Epidermal melanocyte (primary cell): ENCODE measurements at regions not wholly inside any gene's neighbourhood (a gene's known extent, or its start where the extent isn't known, plus 50 kb on each side); places are given as distances from the start of the nearest gene placed in this dataset.
"Not testable (repeated sequence)": the region's sequence is repeated elsewhere in the genome, so short reads cannot be mapped to it uniquely, and the experiment has no call there.

Source experiments
- DNase-seq: peaks from one replicate; pipeline ENCODE4 v3.0.0; 2011; ENCODE audit warnings: low spot score; ENCODE audit not compliant: insufficient read length

- no peak for DNase-seq
These were observed 788.4 kb upstream of the PRR20A start for GRCh38 chr13:56352361-56352760.

DNA sequence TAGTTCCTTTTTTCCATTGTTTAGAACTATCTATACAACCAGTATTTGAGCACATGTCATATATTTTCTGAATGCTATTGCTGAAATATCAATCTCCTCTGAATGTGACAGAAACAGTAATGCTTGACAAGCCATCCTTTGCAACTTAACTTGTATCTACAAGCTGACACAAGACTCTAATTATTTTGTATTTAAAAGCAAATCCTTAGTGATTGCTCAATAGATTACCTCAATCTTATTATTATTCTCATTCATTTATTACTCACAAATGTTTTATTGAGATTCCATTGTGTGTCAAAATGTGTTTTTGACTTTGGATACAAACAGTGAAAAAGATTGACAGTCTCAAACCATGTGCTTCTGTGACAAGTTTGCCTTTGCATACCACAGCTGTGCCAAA, 787.8 kb upstream of the PRR20A start:
- DNase-seq, result no peak

GRCh38 chr13:56356690-56357089, 784.0 kb upstream of the PRR20A start:
- no peak for DNase-seq

- DNase-seq, result no peak
These were observed 762.2 kb upstream of the PRR20A start for GRCh38 chr13:56378566-56378965.

- DNase-seq, result no peak
These were observed 747.2 kb upstream of the PRR20A start for GRCh38 chr13:56393549-56393948.

DNA sequence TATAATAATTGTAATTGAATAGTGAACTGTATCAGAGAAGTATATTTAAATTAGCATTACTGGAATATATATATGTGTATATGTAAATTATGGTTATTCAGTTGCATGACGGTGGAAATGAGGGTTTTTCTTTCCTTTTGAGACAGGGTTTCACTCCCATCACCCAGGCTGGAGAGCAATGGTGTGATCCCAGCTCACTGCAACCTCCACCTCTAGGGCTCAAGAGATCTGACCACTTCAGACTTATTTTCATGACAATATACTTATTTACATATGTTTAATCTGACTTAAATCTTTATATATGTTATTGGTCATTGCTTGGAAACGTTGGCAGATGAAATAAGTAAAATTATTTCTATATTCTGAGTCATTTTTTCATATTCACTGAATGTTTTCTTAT, 744.4 kb upstream of the PRR20A start:
- DNase-seq, result no peak

DNA sequence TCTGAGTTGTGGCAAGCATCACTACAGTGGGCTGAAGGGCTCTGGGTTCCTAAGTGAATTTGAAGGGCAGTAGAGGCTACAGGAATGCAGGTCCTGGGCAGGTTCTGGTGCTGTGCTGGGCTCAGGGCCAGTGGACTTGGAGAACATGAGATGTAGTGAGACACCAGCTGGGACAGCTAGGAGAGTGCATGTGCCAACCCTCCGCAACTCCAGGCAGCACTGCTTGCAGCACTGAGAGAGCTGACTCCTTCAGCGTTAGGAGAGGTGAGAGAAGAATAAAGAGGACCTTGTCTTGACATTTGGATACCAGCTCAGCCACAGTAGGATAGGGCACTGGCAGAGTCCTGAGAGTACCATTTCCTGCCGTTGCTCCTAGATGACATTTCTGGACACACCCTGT, 739.9 kb upstream of the PRR20A start:
- DNase-seq, result no peak

DNA sequence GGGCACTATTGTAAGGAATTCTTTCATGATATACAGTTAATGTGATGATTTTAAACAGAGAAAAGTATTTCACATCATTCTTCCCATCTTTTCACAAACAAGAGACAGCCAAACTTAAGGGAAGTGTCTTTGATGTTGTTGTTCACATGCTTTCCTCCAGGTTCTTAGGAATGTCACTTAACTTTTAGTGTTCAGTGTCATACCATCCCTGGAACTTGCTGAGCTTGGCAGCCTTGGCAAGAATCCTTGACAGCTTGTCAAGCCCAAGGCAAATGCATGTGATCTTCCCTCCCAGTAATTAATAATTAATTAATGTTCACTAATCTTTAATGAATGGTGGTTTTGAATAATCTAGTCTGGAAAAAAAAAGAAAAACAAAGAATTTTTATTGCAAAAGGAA, 727.9 kb upstream of the PRR20A start:
- DNase-seq, result no peak

DNA sequence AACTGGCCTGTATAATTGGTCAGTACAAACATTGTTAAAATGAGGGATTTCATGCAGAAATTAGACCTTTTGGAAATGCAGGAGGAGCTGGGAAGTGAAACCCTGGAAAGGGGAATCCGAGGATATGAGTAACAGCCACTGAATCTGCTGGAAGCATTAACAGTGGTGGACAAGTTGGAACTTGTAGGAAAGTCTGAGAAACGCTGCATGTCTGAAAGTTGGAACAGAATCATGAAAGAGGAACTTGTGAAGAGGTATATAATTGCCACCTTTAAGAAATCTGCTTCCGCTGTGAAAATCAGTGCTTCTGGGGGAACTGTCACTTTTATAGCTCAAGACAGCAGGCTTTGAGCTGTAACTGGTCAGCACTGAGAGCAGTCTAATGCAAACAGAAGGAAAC, 716.5 kb upstream of the PRR20A start:
- no peak for DNase-seq

GRCh38 chr13:56457535-56458190, 683.1 kb upstream of the PRR20A start:
- DNase-seq, result no peak

GRCh38 chr13:56459286-56459685, 681.4 kb upstream of the PRR20A start:
- no peak for DNase-seq

DNA sequence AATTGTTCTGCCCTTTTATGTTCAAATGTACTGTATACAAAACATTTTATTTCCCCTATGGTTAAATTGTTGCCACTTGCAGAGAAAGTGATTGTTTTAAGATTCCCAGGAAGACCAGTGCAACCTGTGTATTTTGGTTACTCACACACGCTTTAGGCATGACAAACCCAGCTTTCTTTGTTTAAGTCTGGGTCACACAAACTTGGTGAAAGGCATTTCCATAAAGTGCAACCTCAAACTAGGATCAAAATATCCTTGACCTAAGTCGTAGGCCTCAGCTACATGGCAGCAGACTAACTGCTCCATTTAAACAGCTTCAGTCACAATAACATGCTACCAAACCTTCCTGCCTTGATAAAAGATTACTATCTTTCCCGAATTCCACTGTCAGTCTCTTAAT, 639.0 kb upstream of the PRR20A start:
- no peak for DNase-seq

GRCh38 chr13:56510836-56511235, 629.9 kb upstream of the PRR20A start:
- DNase-seq, result no peak

- DNase-seq, result not testable (repeated sequence)
These were observed 628.4 kb upstream of the PRR20A start for GRCh38 chr13:56512336-56512735.

GRCh38 chr13:56515441-56515840, 625.3 kb upstream of the PRR20A start:
- no peak for DNase-seq

- no peak for DNase-seq
These were observed 612.5 kb upstream of the PRR20A start for GRCh38 chr13:56528040-56528790.

DNA sequence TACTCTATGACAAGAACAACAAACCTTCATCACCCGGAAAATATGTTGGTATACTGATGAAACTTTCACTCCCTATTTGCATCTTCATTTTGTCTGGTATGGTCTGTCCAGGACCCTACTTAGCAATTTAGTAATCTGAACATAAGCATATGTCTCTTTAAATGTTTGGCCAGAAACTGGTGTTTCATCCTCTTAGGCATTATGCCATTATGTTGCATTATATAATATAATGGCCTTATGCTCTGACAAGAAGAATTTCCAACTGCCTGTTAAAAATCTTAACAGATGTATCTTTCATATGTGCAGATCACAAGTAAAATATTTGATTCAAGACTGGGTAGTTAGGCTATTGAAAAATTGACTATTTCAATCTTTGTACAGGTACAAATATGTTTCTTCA, 610.6 kb upstream of the PRR20A start:
- DNase-seq, result no peak

DNA sequence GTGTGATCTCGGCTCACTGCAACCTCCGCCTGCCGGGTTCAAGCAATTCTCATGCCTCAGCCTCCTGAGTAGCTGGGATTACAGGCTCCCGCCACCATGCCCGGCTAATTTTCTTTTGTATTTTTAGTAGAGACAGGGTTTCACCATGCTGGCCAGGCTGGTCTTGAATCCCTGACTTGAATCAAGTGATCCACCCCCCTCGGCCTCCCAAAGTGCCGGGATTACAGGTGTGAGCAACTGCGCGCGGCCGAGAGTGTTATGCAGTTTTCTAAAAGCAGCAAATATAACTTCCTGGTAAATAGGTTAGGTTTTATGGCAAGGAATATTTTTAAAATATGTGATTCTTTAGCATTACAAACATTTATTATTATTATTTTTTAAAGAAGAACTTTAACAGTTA, 592.8 kb upstream of the PRR20A start:
- DNase-seq, result not testable (repeated sequence)

DNA sequence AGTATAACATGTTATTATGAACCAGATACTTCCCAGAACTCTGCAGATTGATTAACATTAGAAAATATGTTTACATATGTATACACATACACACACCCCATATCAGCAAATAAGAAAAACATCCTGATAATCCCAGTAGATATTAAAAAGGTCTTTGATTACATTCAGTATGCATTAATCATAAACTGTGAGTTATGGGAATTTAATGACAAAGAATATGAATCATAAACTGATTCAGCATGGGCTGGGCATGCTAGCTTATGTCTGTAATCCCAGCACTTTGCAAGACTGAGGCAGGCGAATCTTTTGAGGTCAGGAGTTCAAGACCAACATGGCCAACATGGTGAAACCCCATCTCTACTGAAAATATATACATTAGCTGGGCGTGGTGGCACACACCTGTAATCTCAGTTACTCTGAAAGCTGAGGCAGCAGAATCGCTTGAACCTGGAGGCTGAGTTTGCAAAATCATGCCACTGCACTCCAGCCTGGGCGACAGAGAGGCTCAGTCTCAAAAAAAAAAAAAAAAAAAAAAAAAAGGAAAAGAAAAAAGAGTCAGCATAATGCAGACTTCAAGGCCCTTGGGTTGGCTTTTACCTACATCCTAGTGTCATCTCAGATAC, 581.9 kb upstream of the PRR20A start:
- no peak for DNase-seq

DNA sequence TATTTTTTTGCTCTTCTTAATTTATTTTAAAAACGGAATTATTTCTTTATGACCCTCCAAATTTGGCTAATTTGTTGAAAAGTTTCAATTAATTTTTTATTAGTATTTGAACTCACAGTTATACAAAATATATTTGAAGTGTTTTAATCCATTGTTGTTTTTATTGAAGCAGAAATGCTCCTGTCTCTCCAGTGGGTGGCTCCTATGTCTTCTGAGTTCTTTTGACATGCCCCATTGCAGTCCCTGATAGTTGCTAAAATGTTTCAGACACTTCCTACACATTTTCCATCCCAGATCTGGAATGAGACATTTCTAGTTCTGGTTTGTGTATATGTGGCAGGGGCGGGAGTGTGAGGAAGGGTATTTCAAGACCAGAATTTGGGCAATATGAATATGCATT, 579.4 kb upstream of the PRR20A start:
- DNase-seq, result no peak

GRCh38 chr13:56563663-56564062, 577.1 kb upstream of the PRR20A start:
- DNase-seq, result no peak

GRCh38 chr13:56586976-56587375, 553.7 kb upstream of the PRR20A start:
- DNase-seq, result no peak

- DNase-seq, result no peak
These were observed 525.1 kb upstream of the PRR20A start for GRCh38 chr13:56615572-56615971.
